H1 (cell line): ENCODE measurements at regions not wholly inside any gene's neighbourhood (a gene's known extent, or its start where the extent isn't known, plus 50 kb on each side); places are given as distances from the start of the nearest gene placed in this dataset.
"Not testable (repeated sequence)": the region's sequence is repeated elsewhere in the genome, so short reads cannot be mapped to it uniquely, and the experiment has no call there.

Experiments
- CTCF ChIA-PET: fragments of 300-600 bp; sonication (Branson Sonifier 250); formaldehyde crosslinking; loops from one replicate; lab custom pipeline; 2021; ENCODE audit not compliant: partially characterized antibody; lab: Charles Lee
- POLR2A ChIA-PET: fragments of 300-600 bp; sonication (Branson Sonifier 250); formaldehyde crosslinking; loops from one replicate; lab custom pipeline; 2021; ENCODE audit warnings: inconsistent platforms; ENCODE audit not compliant: partially characterized antibody; lab: Charles Lee
- DNase-seq, 2 experiments: peaks; one replicate each; pipeline versions ENCODE4 v3.0.0 to v3.0.0-alpha.2; 2010 to 2022; ENCODE audit warnings: low spot score in 2 of 2, low read depth in 1 of 2, mixed read lengths in 1 of 2
- FAIRE-seq: peaks from 2 replicates; lab custom pipeline; 2011; peaks lifted over from hg19 to GRCh38; lab: Jason Lieb, UNC
- H2AFZ ChIP-seq: 2 replicates; pipeline ENCODE4 v1.8.1; 2012; ENCODE audit warnings: low read length, inconsistent platforms
- H2AK5ac ChIP-seq: 2 replicates; pipeline ENCODE4 v1.6.1; 2013; ENCODE audit warnings: low read depth, low read length
- H2BK120ac ChIP-seq: replicated peaks from 2 replicates; pipeline ENCODE3; 2013; ENCODE audit warnings: low read depth, low read length, inconsistent platforms
- H2BK12ac ChIP-seq: 2 replicates; pipeline ENCODE4 v1.6.1; 2013; ENCODE audit warnings: low read depth, low read length
- H2BK15ac ChIP-seq: 2 replicates; pipeline ENCODE4 v1.6.1; 2013; ENCODE audit warnings: low read length
- H2BK20ac ChIP-seq: 2 replicates; pipeline ENCODE4 v1.6.1; 2013; ENCODE audit warnings: low read length
- H2BK5ac ChIP-seq: 2 replicates; pipeline ENCODE4 v1.6.1; 2013; ENCODE audit warnings: low read depth, low read length
- H3K14ac ChIP-seq: 2 replicates; pipeline ENCODE4 v1.6.1; 2013; ENCODE audit warnings: inconsistent platforms; ENCODE audit not compliant: insufficient read length
- H3K18ac ChIP-seq: 2 replicates; pipeline ENCODE4 v1.6.1; 2013; ENCODE audit warnings: low read length; ENCODE audit errors: extremely low read depth
- H3K23ac ChIP-seq: 2 replicates; pipeline ENCODE4 v1.6.1; 2013; ENCODE audit warnings: inconsistent platforms; ENCODE audit not compliant: insufficient read length
- H3K23me2 ChIP-seq: 2 replicates; pipeline ENCODE4 v1.6.1; 2013; ENCODE audit warnings: low read depth, low read length
- H3K27ac ChIP-seq: 2 replicates; pipeline ENCODE4 v1.6.1; 2011; ENCODE audit warnings: low read depth, low read length, inconsistent platforms
- H3K27me3 ChIP-seq, 4 experiments: replicated peaks in 1 of 4; 1 replicate in 1 of 4; 2 replicates in 3 of 4; pipeline versions ENCODE4 v1.6.1 to v1.8.1; 2011 to 2013; ENCODE audit warnings: low read length in 3 of 4, mild to moderate bottlenecking in 3 of 4, inconsistent platforms in 2 of 4, mixed read lengths in 2 of 4, moderate library complexity in 1 of 4; ENCODE audit not compliant: control insufficient read depth in 3 of 4, insufficient read depth in 3 of 4; ENCODE audit errors: extremely low read depth in 1 of 4
- H3K36me3 ChIP-seq, 4 experiments: 2 replicates each; pipeline versions ENCODE4 v1.6.1 to v1.8.1; 2011 to 2013; ENCODE audit warnings: mild to moderate bottlenecking in 4 of 4, low read length in 3 of 4, moderate library complexity in 2 of 4, control low read depth in 1 of 4, inconsistent platforms in 1 of 4; ENCODE audit not compliant: insufficient read depth in 4 of 4, control insufficient read depth in 2 of 4
- H3K4ac ChIP-seq: replicated peaks from 2 replicates; pipeline ENCODE3; 2013; ENCODE audit warnings: low read length, low read depth, mixed read lengths, inconsistent platforms; ENCODE audit not compliant: insufficient read length
- H3K4me1 ChIP-seq, 4 experiments: replicated peaks in 1 of 4; 1 replicate in 1 of 4; 2 replicates in 3 of 4; pipeline versions ENCODE4 v1.6.1 to v1.8.1; 2011 to 2013; ENCODE audit warnings: low read length in 3 of 4, inconsistent platforms in 2 of 4, mixed read lengths in 1 of 4; ENCODE audit not compliant: insufficient read depth in 4 of 4, control insufficient read depth in 3 of 4
- H3K4me2 ChIP-seq, 2 experiments: 2 replicates each; pipeline versions ENCODE4 v1.6.1 to v1.8.1; 2011 to 2013; ENCODE audit warnings: low read depth in 2 of 2, low read length in 2 of 2, control low read depth in 1 of 2, inconsistent platforms in 1 of 2, mild to moderate bottlenecking in 1 of 2; ENCODE audit not compliant: insufficient read depth in 1 of 2
- H3K4me3 ChIP-seq, 4 experiments: fragments of 200-600, 300-600 bp in 1 of 4; sonication (generic), shearing (Covaris generic), sonication (Bioruptor Twin) in 1 of 4; 2 replicates each; pipeline versions ENCODE4 v1.5.1 to v1.8.1; 2011 to 2016; ENCODE audit warnings: low read length in 4 of 4, low read depth in 3 of 4, control low read depth in 2 of 4, inconsistent platforms in 2 of 4, mild to moderate bottlenecking in 2 of 4, mixed read lengths in 1 of 4, moderate library complexity in 1 of 4; ENCODE audit not compliant: insufficient read depth in 2 of 4; ENCODE audit errors: extremely low read depth in 1 of 4
- H3K56ac ChIP-seq: replicated peaks from 2 replicates; pipeline ENCODE3; 2013; ENCODE audit warnings: low read depth, mild to moderate bottlenecking, mixed read lengths, low read length, inconsistent platforms; ENCODE audit not compliant: insufficient read length
- H3K79me1 ChIP-seq: 2 replicates; pipeline ENCODE4 v1.6.1; 2013; ENCODE audit warnings: low read depth, low read length, control low read depth
- H3K79me2 ChIP-seq, 2 experiments: 2 replicates each; pipeline versions ENCODE4 v1.6.1 to v1.8.1; 2012 to 2013; ENCODE audit warnings: low read length in 2 of 2, mild to moderate bottlenecking in 2 of 2, inconsistent platforms in 1 of 2; ENCODE audit not compliant: insufficient read depth in 2 of 2, control insufficient read depth in 1 of 2
- H3K9ac ChIP-seq, 4 experiments: replicated peaks in 1 of 4; 1 replicate in 1 of 4; 2 replicates in 3 of 4; pipeline versions ENCODE4 v1.6.1 to v1.8.1; 2011 to 2013; ENCODE audit warnings: low read depth in 3 of 4, low read length in 3 of 4, control low read depth in 2 of 4, mild to moderate bottlenecking in 2 of 4, moderate library complexity in 2 of 4, inconsistent platforms in 1 of 4; ENCODE audit errors: extremely low read depth in 1 of 4
- H3K9me3 ChIP-seq, 2 experiments: 2 replicates each; pipeline versions ENCODE4 v1.6.1 to v1.8.1; 2012 to 2013; ENCODE audit warnings: mild to moderate bottlenecking in 2 of 2, moderate library complexity in 2 of 2, control low read depth in 1 of 2, inconsistent platforms in 1 of 2, low read depth in 1 of 2, low read length in 1 of 2, mixed read lengths in 1 of 2; ENCODE audit not compliant: insufficient read depth in 2 of 2
- H4K20me1 ChIP-seq, 2 experiments: replicated peaks in 1 of 2; 2 replicates each; pipeline versions ENCODE3 to v1.8.1; 2011 to 2013; ENCODE audit warnings: inconsistent platforms in 2 of 2, low read length in 2 of 2, mild to moderate bottlenecking in 1 of 2; ENCODE audit not compliant: insufficient read depth in 2 of 2, control insufficient read depth in 1 of 2
- H4K5ac ChIP-seq: 2 replicates; pipeline ENCODE4 v1.6.1; 2013; ENCODE audit warnings: low read length, low read depth, mixed read lengths, inconsistent platforms; ENCODE audit not compliant: insufficient read length
- H4K8ac ChIP-seq: 2 replicates; pipeline ENCODE4 v1.8.0; 2013; ENCODE audit warnings: mild to moderate bottlenecking, moderate library complexity, low read length, inconsistent platforms; ENCODE audit not compliant: insufficient read depth; ENCODE audit errors: extremely low read depth
- H4K91ac ChIP-seq: replicated peaks from 2 replicates; pipeline ENCODE3; 2013; ENCODE audit warnings: low read length, mixed read lengths, inconsistent platforms; ENCODE audit not compliant: insufficient read length
- WGBS, 2 experiments: shearing (Covaris generic) in 1 of 2; methylation state at CpG; one replicate each; pipeline versions ENCODE4 v1.1.6 to v1.1.7; 2013 to 2015; ENCODE audit warnings: low lambda C conversion rate in 2 of 2, mixed read lengths in 2 of 2, inconsistent platforms in 1 of 2, low coverage in 1 of 2, missing lambda C conversion rate in 1 of 2; ENCODE audit not compliant: insufficient replicate concordance in 2 of 2, insufficient coverage in 1 of 2, insufficient read length in 1 of 2; ENCODE audit errors: extremely low coverage in 1 of 2, missing lambda C conversion rate in 1 of 2; 5-methylcytosine and 5-hydroxymethylcytosine counted together

GRCh38 chr1:120250756-120251155 lies 74.4 kb upstream of the SEC22B start:
- H4K5ac ChIP-seq, H3K4me1 ChIP-seq, H3K18ac ChIP-seq, H2AK5ac ChIP-seq, H3K9me3 ChIP-seq, H3K79me1 ChIP-seq, FAIRE-seq, H3K79me2 ChIP-seq, H3K23me2 ChIP-seq, H3K9ac ChIP-seq, H3K56ac ChIP-seq, H3K23ac ChIP-seq, H3K27me3 ChIP-seq, H3K4me3 ChIP-seq, H3K4me2 ChIP-seq, H3K14ac ChIP-seq, H2AFZ ChIP-seq, H2BK5ac ChIP-seq, H3K4ac ChIP-seq, POLR2A ChIA-PET, H4K20me1 ChIP-seq, H3K36me3 ChIP-seq, H2BK12ac ChIP-seq, H2BK20ac ChIP-seq, H3K27ac ChIP-seq, H4K91ac ChIP-seq, H2BK120ac ChIP-seq, CTCF ChIA-PET, H2BK15ac ChIP-seq, DNase-seq, H4K8ac ChIP-seq: not testable (repeated sequence)
- no CpG with 5 or more reads among the region's 2 CpGs for WGBS, 2 experiments

DNA sequence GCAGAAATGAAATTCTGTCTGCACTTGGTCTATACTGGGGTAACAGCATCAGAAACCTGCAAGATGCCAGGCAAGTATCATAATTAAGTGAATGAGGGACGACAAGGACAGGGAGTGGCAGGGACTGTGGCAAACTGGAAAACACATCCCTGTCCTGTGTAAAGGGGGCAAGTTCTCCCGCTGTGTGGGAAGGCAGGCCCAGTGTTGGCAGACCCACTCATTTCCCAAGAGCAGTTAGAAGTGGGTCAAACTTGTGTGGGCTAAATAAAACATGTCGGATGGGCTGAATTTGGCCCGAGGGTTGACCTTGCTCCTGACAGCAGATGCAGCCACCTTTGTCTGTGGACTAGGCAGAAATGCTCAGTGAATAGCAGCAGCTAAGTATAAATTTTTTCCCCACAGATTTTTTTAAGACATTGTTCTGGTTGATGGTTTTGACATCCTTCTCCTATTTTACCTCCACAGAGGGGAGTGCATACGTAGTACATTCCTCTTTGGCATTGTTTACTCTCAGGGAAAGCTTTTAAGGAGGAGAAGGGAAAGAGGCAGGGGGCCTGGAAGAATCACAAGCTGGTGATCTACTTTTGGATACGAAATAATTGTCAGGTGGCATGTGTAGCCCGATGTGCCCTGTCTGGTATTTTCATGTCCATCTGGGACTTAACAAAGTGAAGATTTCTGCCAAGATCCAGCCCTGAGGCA lies 72.6 kb upstream of the SEC22B start:
- H2AFZ ChIP-seq, H3K23me2 ChIP-seq, H4K20me1 ChIP-seq, H3K9ac ChIP-seq, H3K4me3 ChIP-seq, H3K4ac ChIP-seq, H2BK20ac ChIP-seq, H2BK12ac ChIP-seq, H3K4me1 ChIP-seq, H4K8ac ChIP-seq, FAIRE-seq, H3K27me3 ChIP-seq, H4K5ac ChIP-seq, H3K36me3 ChIP-seq, H2AK5ac ChIP-seq, H2BK5ac ChIP-seq, H3K23ac ChIP-seq, CTCF ChIA-PET, H3K79me1 ChIP-seq, H3K9me3 ChIP-seq, H4K91ac ChIP-seq, H3K27ac ChIP-seq, H3K4me2 ChIP-seq, H3K18ac ChIP-seq, H3K56ac ChIP-seq, POLR2A ChIA-PET, DNase-seq, H3K79me2 ChIP-seq, H2BK120ac ChIP-seq, H3K14ac ChIP-seq, H2BK15ac ChIP-seq: not testable (repeated sequence)
- no CpG with 5 or more reads among the region's 7 CpGs for WGBS, 2 experiments
